ENCODE measurements at regions not wholly inside any gene's neighbourhood (a gene's known extent, or its start where the extent isn't known, plus 50 kb on each side); places are given as distances from the start of the nearest gene placed in this dataset.

DNA sequence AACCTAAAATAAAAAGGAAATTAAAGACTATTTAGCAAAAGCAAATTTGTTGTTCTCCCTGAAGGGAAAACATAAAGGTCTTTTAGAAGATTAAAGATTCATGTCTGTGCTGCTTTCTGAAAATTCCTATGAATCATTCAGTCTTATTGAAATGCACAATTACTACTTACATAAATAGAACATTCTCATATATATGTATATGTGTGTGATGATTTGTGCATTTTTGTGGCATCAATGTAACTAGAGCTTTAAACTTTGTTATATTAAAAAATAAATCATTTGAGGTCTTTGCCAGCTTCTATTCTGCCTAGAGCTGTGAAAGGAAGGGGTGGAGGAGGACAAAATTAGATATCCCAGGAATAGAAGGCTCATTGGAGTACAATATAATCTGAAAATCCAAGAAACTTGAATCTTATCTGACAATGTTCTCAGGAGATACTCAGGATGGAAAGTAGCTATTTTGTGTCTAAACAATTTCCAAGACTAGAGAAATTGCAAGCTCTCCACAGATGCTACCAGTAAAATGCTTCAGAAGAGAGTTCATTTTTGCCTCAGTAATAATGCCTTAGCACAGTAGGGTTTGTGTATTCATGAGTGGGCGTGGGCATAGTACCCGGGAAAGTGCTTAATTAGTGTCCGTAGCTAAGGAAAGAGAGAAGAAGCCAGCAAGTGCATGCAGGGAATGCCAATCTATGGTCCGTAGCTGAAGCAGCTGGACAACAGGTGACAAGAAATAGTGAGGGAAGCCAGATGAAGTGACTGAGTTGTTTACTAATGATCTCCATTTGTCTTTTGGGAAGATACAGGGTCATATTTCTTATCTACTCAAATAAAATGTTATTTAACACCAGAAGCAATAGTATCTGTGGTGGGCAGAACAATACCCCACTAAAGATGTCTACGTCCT lies 395.5 kb upstream of the NBEA start:
- Histone ChIP-seq H3K27ac (ENCODE audit: low read depth in 1 of 2, low read length in 2 of 2) (no peak overlapping the region), H3K27me3 (ENCODE audit: control insufficient read depth in 1 of 2, insufficient read depth in 2 of 2, low read length in 2 of 2) (no peaks in the 10 kb centered on the region), H3K4me3 (ENCODE audit: low read length) (no peak overlapping the region), H3K9me3 (ENCODE audit: control insufficient read depth in 1 of 2, insufficient read depth in 1 of 2, low read length in 2 of 2) (no peaks in the 10 kb centered on the region), H3K36me3 (ENCODE audit: insufficient read depth, low read length) (no peaks in the 10 kb centered on the region), H3K4me1 (ENCODE audit: insufficient read depth, low read length) (no peaks in the 10 kb centered on the region)
- TF ChIP-seq, protein P1, sequence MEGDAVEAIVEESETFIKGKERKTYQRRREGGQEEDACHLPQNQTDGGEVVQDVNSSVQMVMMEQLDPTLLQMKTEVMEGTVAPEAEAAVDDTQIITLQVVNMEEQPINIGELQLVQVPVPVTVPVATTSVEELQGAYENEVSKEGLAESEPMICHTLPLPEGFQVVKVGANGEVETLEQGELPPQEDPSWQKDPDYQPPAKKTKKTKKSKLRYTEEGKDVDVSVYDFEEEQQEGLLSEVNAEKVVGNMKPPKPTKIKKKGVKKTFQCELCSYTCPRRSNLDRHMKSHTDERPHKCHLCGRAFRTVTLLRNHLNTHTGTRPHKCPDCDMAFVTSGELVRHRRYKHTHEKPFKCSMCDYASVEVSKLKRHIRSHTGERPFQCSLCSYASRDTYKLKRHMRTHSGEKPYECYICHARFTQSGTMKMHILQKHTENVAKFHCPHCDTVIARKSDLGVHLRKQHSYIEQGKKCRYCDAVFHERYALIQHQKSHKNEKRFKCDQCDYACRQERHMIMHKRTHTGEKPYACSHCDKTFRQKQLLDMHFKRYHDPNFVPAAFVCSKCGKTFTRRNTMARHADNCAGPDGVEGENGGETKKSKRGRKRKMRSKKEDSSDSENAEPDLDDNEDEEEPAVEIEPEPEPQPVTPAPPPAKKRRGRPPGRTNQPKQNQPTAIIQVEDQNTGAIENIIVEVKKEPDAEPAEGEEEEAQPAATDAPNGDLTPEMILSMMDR (IDR thresholded peaks at IDR 0.05), result no peak
- no peaks in the 10 kb centered on the region for H3K4me1 Mint-ChIP-seq (ENCODE audit: low read depth)
- DNase-seq (no peak), ATAC-seq (ENCODE audit: poor library complexity) (no peak)
- no peak overlapping the region for H3K27ac Mint-ChIP-seq
- H3K4me3 Mint-ChIP-seq, result no peak overlapping the region
- POLR2A ChIA-PET, result no interaction called here
- intact Hi-C loops (cut with DNase I, micrococcal nuclease), result no loop called here
- H3K27me3 Mint-ChIP-seq, result no peaks in the 10 kb centered on the region
- CTCF ChIA-PET, result no interaction called here
- H3K9me3 Mint-ChIP-seq, result no peaks in the 10 kb centered on the region
- H3K36me3 Mint-ChIP-seq (ENCODE audit: low read depth), result no peaks in the 10 kb centered on the region

GRCh38 chr13:34547929-34548328 lies 394.1 kb upstream of the NBEA start:
- DNase-seq (no peak), ATAC-seq (ENCODE audit: poor library complexity) (no peak)
- Histone ChIP-seq H3K9me3 (ENCODE audit: control insufficient read depth in 1 of 2, insufficient read depth in 1 of 2, low read length in 2 of 2) (no peaks in the 10 kb centered on the region), H3K27me3 (ENCODE audit: control insufficient read depth in 1 of 2, insufficient read depth in 2 of 2, low read length in 2 of 2) (no peaks in the 10 kb centered on the region), H3K36me3 (ENCODE audit: insufficient read depth, low read length) (no peaks in the 10 kb centered on the region), H3K27ac (ENCODE audit: low read depth in 1 of 2, low read length in 2 of 2) (no peak overlapping the region), H3K4me1 (ENCODE audit: insufficient read depth, low read length) (no peaks in the 10 kb centered on the region), H3K4me3 (ENCODE audit: low read length) (no peak overlapping the region)
- Mint-ChIP-seq H3K27me3 (no peaks in the 10 kb centered on the region), H3K4me1 (ENCODE audit: low read depth) (no peaks in the 10 kb centered on the region), H3K36me3 (ENCODE audit: low read depth) (no peaks in the 10 kb centered on the region), H3K9me3 (no peaks in the 10 kb centered on the region), H3K27ac (no peak overlapping the region), H3K4me3 (no peak overlapping the region)
- intact Hi-C loops (cut with DNase I, micrococcal nuclease), result no loop called here
- TF ChIP-seq, protein P1 (IDR thresholded peaks at IDR 0.05), result no peak
- ChIA-PET POLR2A (no interaction called here), CTCF (no interaction called here)

- ATAC-seq (ENCODE audit: poor library complexity), result no peak
- no peaks in the 10 kb centered on the region for H3K9me3 ChIP-seq (ENCODE audit: control insufficient read depth in 1 of 2, insufficient read depth in 1 of 2, low read length in 2 of 2)
These were observed 388.7 kb upstream of the NBEA start for GRCh38 chr13:34553376-34553775.

More at GRCh38 chr13:34553376-34553775, 388.7 kb upstream of the NBEA start:
- ChIA-PET CTCF (no interaction called here), POLR2A (no interaction called here)
- DNase-seq, result no peak
- intact Hi-C loops (cut with DNase I, micrococcal nuclease), result no loop called here
- no peaks in the 10 kb centered on the region for H3K36me3 ChIP-seq (ENCODE audit: insufficient read depth, low read length)
- H3K36me3 Mint-ChIP-seq (ENCODE audit: low read depth), result no peaks in the 10 kb centered on the region
- H3K4me3 Mint-ChIP-seq, result no peak overlapping the region
- H3K27ac ChIP-seq (ENCODE audit: low read depth in 1 of 2, low read length in 2 of 2), result no peak overlapping the region
- H3K27ac Mint-ChIP-seq, result no peak overlapping the region
- TF ChIP-seq, protein P1 (IDR thresholded peaks at IDR 0.05), result no peak
- no peaks in the 10 kb centered on the region for H3K4me1 Mint-ChIP-seq (ENCODE audit: low read depth)
- no peaks in the 10 kb centered on the region for H3K9me3 Mint-ChIP-seq
- no peak overlapping the region for H3K4me3 ChIP-seq (ENCODE audit: low read length)
- no peaks in the 10 kb centered on the region for H3K27me3 ChIP-seq (ENCODE audit: control insufficient read depth in 1 of 2, insufficient read depth in 2 of 2, low read length in 2 of 2)
- no peaks in the 10 kb centered on the region for H3K27me3 Mint-ChIP-seq
- H3K4me1 ChIP-seq (ENCODE audit: insufficient read depth, low read length), result no peaks in the 10 kb centered on the region
